PC-9 (cell line): ENCODE measurements at regions not wholly inside any gene's neighbourhood (a gene's known extent, or its start where the extent isn't known, plus 50 kb on each side); places are given as distances from the start of the nearest gene placed in this dataset.

ENCODE experiments used
- BruUV-seq: library from RNA; stranded (reverse); fragments of 400-500 nt; replicated peaks from 2 replicates; lab custom pipeline; 2021; lab: Mats Ljungman, UMichigan
- CTCF ChIA-PET: fragments of 300-600 bp; sonication (Branson Sonifier 250); formaldehyde crosslinking; loops from one replicate; lab custom pipeline; 2022; ENCODE audit warnings: antibody characterized with exemption; lab: Charles Lee
- POLR2A ChIA-PET: fragments of 300-600 bp; sonication (Branson Sonifier 250); formaldehyde crosslinking; loops from one replicate; lab custom pipeline; 2022; ENCODE audit warnings: antibody characterized with exemption; ENCODE audit not compliant: unreplicated experiment; lab: Charles Lee
- DNase-seq, 2 experiments: peaks; one replicate each; pipeline versions ENCODE4 v3.0.0 to v3.0.0-alpha.2; 2015 to 2022; ENCODE audit warnings: mixed read lengths in 1 of 2
- H2AFZ ChIP-seq: fragments of 200-600 bp; sonication (generic); 2 replicates; pipeline ENCODE4 v1.8.1; 2017; ENCODE audit warnings: antibody characterized with exemption
- H3F3A ChIP-seq: fragments of 200-600 bp; sonication (generic); 2 replicates; pipeline ENCODE4 v1.8.1; 2017; ENCODE audit warnings: antibody characterized with exemption, mild to moderate bottlenecking, low read depth; ENCODE audit not compliant: insufficient read depth
- H3K27ac ChIP-seq: fragments of 200-600 bp; sonication (generic); 2 replicates; pipeline ENCODE4 v1.6.1; 2016; ENCODE audit warnings: mixed run types
- H3K27me3 ChIP-seq: fragments of 200-600 bp; sonication (generic); 2 replicates; pipeline ENCODE4 v1.6.1; 2016; ENCODE audit warnings: low read depth, mixed run types; ENCODE audit not compliant: insufficient read depth
- H3K36me3 ChIP-seq: fragments of 200-600 bp; sonication (generic); 2 replicates; pipeline ENCODE4 v1.6.1; 2016; ENCODE audit warnings: low read depth, mixed run types
- H3K4me1 ChIP-seq: fragments of 200-600 bp; sonication (generic); replicated peaks from 2 replicates; pipeline ENCODE4 v1.6.1; 2016; ENCODE audit warnings: mixed run types; ENCODE audit not compliant: insufficient read depth
- H3K4me2 ChIP-seq: fragments of 200-600 bp; sonication (generic); 2 replicates; pipeline ENCODE4 v1.6.1; 2017; ENCODE audit warnings: mixed run types
- H3K4me3 ChIP-seq: fragments of 200-600 bp; sonication (generic); 2 replicates; pipeline ENCODE4 v1.6.1; 2016; ENCODE audit warnings: mixed run types
- H3K79me2 ChIP-seq: fragments of 200-600 bp; sonication (generic); 2 replicates; pipeline ENCODE4 v1.6.1; 2017; ENCODE audit warnings: low read depth, mixed run types
- H3K9me2 ChIP-seq: fragments of 200-600 bp; sonication (generic); 2 replicates; pipeline ENCODE4 v1.8.1; 2017; ENCODE audit warnings: mild to moderate bottlenecking; ENCODE audit not compliant: insufficient read depth
- H3K9me3 ChIP-seq: fragments of 200-600 bp; sonication (generic); 2 replicates; pipeline ENCODE4 v1.8.1; 2016; ENCODE audit warnings: low read depth; ENCODE audit not compliant: insufficient read depth
- H4K20me1 ChIP-seq: fragments of 200-600 bp; sonication (generic); 2 replicates; pipeline ENCODE4 v1.8.1; 2017; ENCODE audit not compliant: insufficient read depth
- CTCF ChIP-seq: fragments of 200-600 bp; sonication (generic); conservative IDR thresholded peaks from 2 replicates; pipeline ENCODE4 v1.6.1; 2017; ENCODE audit warnings: mixed run types, antibody characterized with exemption, mild to moderate bottlenecking, moderate library complexity
- EZH2 ChIP-seq: fragments of 200-600 bp; sonication (generic); IDR thresholded peaks from 2 replicates; pipeline ENCODE4 v1.8.0; 2017; ENCODE audit warnings: antibody characterized with exemption, low read depth
- intact Hi-C: fragments of 100-400 bp; cut with micrococcal nuclease; formaldehyde crosslinking; loops from one replicate; pipeline ENCODE4 v1.10.0; 2022; ENCODE audit not compliant: unreplicated experiment

DNA sequence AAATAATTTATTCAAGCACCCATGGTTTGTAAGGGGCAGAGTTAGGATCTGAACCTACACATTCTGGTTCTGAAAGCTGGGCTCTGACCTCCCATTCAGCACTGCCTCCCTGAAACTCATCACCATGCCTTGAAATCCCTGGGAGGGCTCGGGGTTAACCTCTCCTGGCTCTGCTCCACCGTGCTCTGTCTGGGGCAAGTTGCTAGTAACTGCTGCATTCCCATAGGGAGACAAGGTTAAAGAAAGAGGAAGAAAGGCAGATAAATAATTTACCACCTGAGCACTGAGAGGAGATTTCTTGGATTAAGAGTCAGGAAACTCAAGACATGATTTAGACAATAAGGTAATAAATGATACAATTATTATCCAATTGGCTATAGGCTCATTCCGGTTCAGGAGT is 199.3 kb downstream of the KIF18A start:
- peaks cover 32% of the 10 kb centered on the region for H3K4me1 ChIP-seq
- intact Hi-C loops, result no loop called here
- CTCF ChIA-PET, result no interaction called here

DNA sequence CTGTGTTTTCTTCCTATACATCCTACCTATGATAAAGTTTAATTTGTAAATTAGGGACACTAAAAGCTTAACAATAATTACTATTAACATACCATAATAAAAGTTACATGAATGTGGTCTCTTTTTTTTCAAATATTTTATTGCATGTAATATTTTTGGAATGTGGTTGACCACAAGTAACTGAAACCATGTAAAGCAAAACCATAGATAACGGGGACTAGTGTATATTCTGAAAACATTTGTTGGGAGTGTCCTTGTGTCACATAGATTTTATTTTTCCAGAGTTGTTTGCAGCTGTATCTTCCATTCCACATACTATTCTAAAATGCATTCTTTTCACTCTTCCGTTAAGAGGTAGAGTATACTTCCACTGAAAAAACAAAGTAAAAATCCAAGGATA is 200.4 kb downstream of the KIF18A start:
- POLR2A ChIA-PET, result no interaction called here
- CTCF ChIA-PET, result no interaction called here
- Histone ChIP-seq H3K4me3 (no peak overlapping the region), H3K27ac (no peak overlapping the region), H3K4me1 (peaks cover 43% of the 10 kb centered on the region), H3K79me2 (no peaks in the 10 kb centered on the region), H4K20me1 (no peaks in the 10 kb centered on the region), H3K9me2 (no peaks in the 10 kb centered on the region), H3K27me3 (no peaks in the 10 kb centered on the region), H3K9me3 (no peaks in the 10 kb centered on the region; the same call in 1 of the 2 replicates), H3F3A (peaks cover 25% of the 10 kb centered on the region), H3K4me2 (no peak overlapping the region), H3K36me3 (no peaks in the 10 kb centered on the region), H2AFZ (no peak overlapping the region)
- no peak for DNase-seq
- BruUV-seq, result no TSS peak
- intact Hi-C loops, result no loop called here
- TF ChIP-seq EZH2 (no peak), CTCF (no peak)

More for the DNA sequence above, 199.3 kb downstream of the KIF18A start:
- Histone ChIP-seq H3K36me3 (no peaks in the 10 kb centered on the region), H3K79me2 (no peaks in the 10 kb centered on the region), H3K27me3 (no peaks in the 10 kb centered on the region), H3F3A (peaks cover 25% of the 10 kb centered on the region), H3K4me3 (no peak overlapping the region), H4K20me1 (no peaks in the 10 kb centered on the region), H3K4me2 (no peak overlapping the region), H3K27ac (no peak overlapping the region), H3K9me2 (no peaks in the 10 kb centered on the region), H2AFZ (no peak overlapping the region), H3K9me3 (no peaks in the 10 kb centered on the region; the same call in 1 of the 2 replicates)
- no peak for TF ChIP-seq EZH2
- no peak for TF ChIP-seq CTCF
- BruUV-seq, result no TSS peak
- POLR2A ChIA-PET, result no interaction called here
- no peak for DNase-seq

DNA sequence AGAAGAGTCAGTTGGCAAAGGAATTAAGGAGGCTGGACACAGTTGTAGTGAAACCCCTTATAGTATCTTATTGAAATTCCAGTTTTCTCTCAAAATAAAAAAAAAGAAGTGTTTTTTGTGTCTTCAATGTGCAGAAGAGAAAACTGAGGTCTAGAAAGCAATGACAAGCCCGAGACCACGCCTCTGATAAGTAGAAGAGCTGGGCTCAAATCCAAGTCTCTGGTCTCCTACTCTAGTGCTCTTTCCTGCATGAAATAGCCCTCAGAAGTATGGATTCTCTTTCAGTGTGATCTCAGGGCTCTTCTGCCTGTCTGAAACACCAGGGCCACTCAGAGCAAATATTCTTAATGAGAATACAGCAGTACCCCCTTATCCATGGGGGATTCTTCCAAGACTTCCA is 200.9 kb downstream of the KIF18A start:
- BruUV-seq, result no TSS peak
- TF ChIP-seq CTCF (no peak), EZH2 (no peak)
- CTCF ChIA-PET, result no interaction called here

More for the DNA sequence above, 200.9 kb downstream of the KIF18A start:
- H2AFZ ChIP-seq, result no peak overlapping the region
- POLR2A ChIA-PET, result no interaction called here
- DNase-seq, result no peak
- H3K4me3 ChIP-seq, result no peak overlapping the region
- H3K27me3 ChIP-seq, result no peaks in the 10 kb centered on the region
- H3K27ac ChIP-seq, result no peak overlapping the region
- no peaks in the 10 kb centered on the region for H4K20me1 ChIP-seq
- peaks cover 47% of the 10 kb centered on the region for H3K4me1 ChIP-seq
- H3K9me2 ChIP-seq, result no peaks in the 10 kb centered on the region
- H3K79me2 ChIP-seq, result no peaks in the 10 kb centered on the region
- H3K4me2 ChIP-seq, result no peak overlapping the region
- H3K9me3 ChIP-seq, result no peaks in the 10 kb centered on the region; the same call in 1 of the 2 replicates
- H3K36me3 ChIP-seq, result no peaks in the 10 kb centered on the region
- intact Hi-C loops, result no loop called here
- peaks cover 25% of the 10 kb centered on the region for H3F3A ChIP-seq
